ENCODE measurements at regions not wholly inside any gene's neighbourhood (a gene's known extent, or its start where the extent isn't known, plus 50 kb on each side); places are given as distances from the start of the nearest gene placed in this dataset.

GRCh38 chr14:71582705-71583104 lies 349.5 kb upstream of the RGS6 start:
- intact Hi-C loops (cut with DNase I) = no loop called here
- TF ChIP-seq POLR2AphosphoS5 (IDR thresholded peaks at IDR 0.05) (no peak), CTCF (IDR thresholded peaks at IDR 0.05) (no peak), EP300 (IDR thresholded peaks at IDR 0.05) (no peak), POLR2A (IDR thresholded peaks at IDR 0.05; ENCODE audit: low read depth) (no peak)
- H3K27me3 ChIP-seq = no peaks in the 10 kb centered on the region
- peaks cover 10 to 37% (median 30%) of the 10 kb centered on the region in 4 donors for H3K4me1 ChIP-seq
- H3K4me3 ChIP-seq = no peak overlapping the region
- WGBS = 72% methylated on average over 1 of the region's 1 CpG
- DNase-seq (ENCODE audit: extremely low spot score) = no peak
- H3K36me3 ChIP-seq = no peaks in the 10 kb centered on the region
- H3K9me3 ChIP-seq = no peaks in the 10 kb centered on the region
- no peak overlapping the region for H3K27ac ChIP-seq (replicated peaks in 1 of 4)

DNA sequence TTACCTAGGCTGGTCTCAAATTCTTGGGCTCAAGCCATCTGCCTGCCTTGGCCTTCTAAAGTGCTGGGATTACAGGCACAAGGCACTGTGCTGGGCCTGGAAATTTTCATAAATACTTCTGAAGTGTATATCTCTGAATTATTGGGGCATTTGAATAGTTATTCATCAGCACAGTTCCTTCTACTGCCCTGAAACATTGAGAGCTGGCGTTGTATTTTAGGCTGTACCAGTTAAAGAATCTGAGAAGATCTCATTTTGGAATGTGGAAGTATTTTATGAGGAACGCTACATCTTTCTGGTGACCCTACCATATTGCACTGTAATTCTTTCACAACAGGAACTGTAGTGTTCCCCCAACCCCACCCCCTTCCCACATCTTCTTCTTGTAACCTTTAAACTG lies 349.0 kb upstream of the RGS6 start:
- DNase-seq (ENCODE audit: extremely low spot score) = no peak
- intact Hi-C loops (cut with DNase I) = no loop called here
- Histone ChIP-seq H3K27me3 (no peaks in the 10 kb centered on the region), H3K4me1 (peaks cover 10 to 37% (median 30%) of the 10 kb centered on the region in 4 donors), H3K27ac (replicated peaks in 1 of 4) (no peak overlapping the region), H3K9me3 (no peaks in the 10 kb centered on the region), H3K36me3 (no peaks in the 10 kb centered on the region), H3K4me3 (no peak overlapping the region)
- 71% methylated on average over 2 of the region's 2 CpGs for whole genome bisulfite sequencing
- TF ChIP-seq POLR2AphosphoS5 (IDR thresholded peaks at IDR 0.05) = no peak
- no peak for TF ChIP-seq POLR2A (IDR thresholded peaks at IDR 0.05; ENCODE audit: low read depth)
- no peak for TF ChIP-seq EP300 (IDR thresholded peaks at IDR 0.05)
- no peak for TF ChIP-seq CTCF (IDR thresholded peaks at IDR 0.05)

GRCh38 chr14:71583705-71584104 lies 348.5 kb upstream of the RGS6 start:
- no peaks in the 10 kb centered on the region for H3K27me3 ChIP-seq
- intact Hi-C loops (cut with DNase I) = no loop called here
- no peak overlapping the region for H3K4me3 ChIP-seq
- peaks cover 10 to 37% (median 30%) of the 10 kb centered on the region in 4 donors for H3K4me1 ChIP-seq
- no peaks in the 10 kb centered on the region for H3K36me3 ChIP-seq
- TF ChIP-seq POLR2A (IDR thresholded peaks at IDR 0.05; ENCODE audit: low read depth) (no peak), CTCF (IDR thresholded peaks at IDR 0.05) (no peak), EP300 (IDR thresholded peaks at IDR 0.05) (no peak), POLR2AphosphoS5 (IDR thresholded peaks at IDR 0.05) (no peak)
- no peaks in the 10 kb centered on the region for H3K9me3 ChIP-seq
- no peak for DNase-seq (ENCODE audit: extremely low spot score)
- no peak overlapping the region for H3K27ac ChIP-seq (replicated peaks in 1 of 4)

DNA sequence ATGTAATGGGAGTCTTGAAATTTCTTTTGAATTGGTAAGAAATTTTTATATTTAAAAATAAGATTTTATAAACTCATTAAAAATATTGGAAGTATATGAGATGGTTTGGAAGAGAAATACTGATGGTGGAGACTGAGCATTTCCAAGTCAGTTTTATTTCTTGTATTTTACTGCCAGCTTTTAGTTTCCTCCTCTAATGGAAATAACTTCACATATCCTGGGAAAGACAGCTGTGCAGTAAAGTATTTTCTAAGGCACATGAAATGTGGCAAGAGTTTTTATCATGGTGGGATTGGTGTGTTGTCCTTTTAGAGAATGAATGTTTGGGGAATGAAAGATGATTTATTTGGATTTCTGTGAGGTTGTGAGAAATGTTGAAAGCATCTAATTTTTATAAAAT lies 346.9 kb upstream of the RGS6 start:
- no peak for DNase-seq (ENCODE audit: extremely low spot score)
- TF ChIP-seq EP300 (IDR thresholded peaks at IDR 0.05) (no peak), CTCF (IDR thresholded peaks at IDR 0.05) (no peak)
- intact Hi-C loops (cut with DNase I) = loop anchor here (5.0 kb wide), 1 partner anchor 263 kb away; the partner anchor contains the start of gene SIPA1L1

More for the DNA sequence above, 346.9 kb upstream of the RGS6 start:
- Histone ChIP-seq H3K36me3 (no peaks in the 10 kb centered on the region), H3K4me1 (peaks cover 10 to 37% (median 30%) of the 10 kb centered on the region in 4 donors), H3K27me3 (no peaks in the 10 kb centered on the region), H3K9me3 (no peaks in the 10 kb centered on the region), H3K27ac (replicated peaks in 1 of 4) (no peak overlapping the region), H3K4me3 (no peak overlapping the region)

All from esophagus muscularis mucosa (tissue), 4 donors.